AG04450 (cell line): ENCODE measurements at regions not wholly inside any gene's neighbourhood (a gene's known extent, or its start where the extent isn't known, plus 50 kb on each side); places are given as distances from the start of the nearest gene placed in this dataset.

Experiments used
- CTCF ChIA-PET: fragments of 300-600, 350-600 bp; formaldehyde crosslinking; extraction: SDS; loops from one replicate; lab custom pipeline; 2022; ENCODE audit warnings: antibody characterized with exemption, inconsistent platforms; lab: Charles Lee
- POLR2A ChIA-PET: fragments of 350-600 bp; formaldehyde crosslinking; extraction: SDS; loops from one replicate; lab custom pipeline; 2021; ENCODE audit warnings: antibody characterized with exemption, inconsistent platforms; lab: Yijun Ruan, JAX
- DNase-seq: peaks from one replicate; pipeline ENCODE4 v3.0.0-alpha.2; 2011; ENCODE audit warnings: low read depth, low spot score
- H3K27ac ChIP-seq: one replicate; pipeline ENCODE4 v1.5.1; 2012; ENCODE audit warnings: low read depth, low read length, control low read depth
- H3K27me3 ChIP-seq: one replicate; pipeline ENCODE4 v1.6.0; 2012; ENCODE audit warnings: low read length; ENCODE audit not compliant: control insufficient read depth, insufficient read depth
- H3K4me3 ChIP-seq: 2 replicates; pipeline ENCODE4 v1.5.1; 2011; ENCODE audit warnings: mild to moderate bottlenecking, low read depth, low read length, control low read depth
- H3K9me3 ChIP-seq: 2 replicates; pipeline ENCODE4 v1.5.1; 2012; ENCODE audit warnings: low read length; ENCODE audit not compliant: control insufficient read depth, insufficient read depth
- TF ChIP-seq, protein P1 (sequence below): IDR thresholded peaks from 2 replicates; pipeline ENCODE4 v1.5.1; 2011; ENCODE audit warnings: low read depth, low read length, control low read depth, inconsistent platforms

DNA sequence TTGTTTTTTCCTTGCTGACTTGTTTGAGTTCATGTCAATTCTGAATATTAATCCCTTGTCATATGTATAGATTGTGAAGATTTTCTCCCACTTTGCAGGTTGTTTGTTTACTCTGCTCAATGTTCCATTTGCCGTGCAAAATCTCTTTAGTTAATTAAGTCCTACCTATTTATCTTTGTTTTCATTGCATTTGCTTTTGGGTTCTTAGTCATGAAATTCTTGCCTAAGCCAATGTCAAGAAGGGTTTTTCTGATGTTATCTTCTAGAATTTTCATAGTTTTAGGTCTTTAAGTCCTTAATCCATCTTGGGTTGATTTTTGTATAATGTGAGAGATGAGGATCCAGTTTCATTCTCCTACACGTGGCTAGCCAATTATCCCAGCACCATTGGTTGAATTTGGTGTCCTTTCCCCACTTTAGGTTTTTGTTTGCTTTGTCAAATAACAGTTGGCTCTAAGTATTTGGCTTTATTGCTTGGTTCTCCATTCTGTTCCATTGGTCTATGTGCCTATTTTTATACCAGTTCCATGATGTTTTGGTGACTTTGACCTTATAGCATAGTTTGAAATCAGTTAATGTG, 163.1 kb upstream of the PGR start:
- H3K27ac ChIP-seq = no peak overlapping the region
- H3K27me3 ChIP-seq = no peaks in the 10 kb centered on the region
- H3K9me3 ChIP-seq = no peaks in the 10 kb centered on the region
- no peak overlapping the region for H3K4me3 ChIP-seq
- TF ChIP-seq, protein P1, sequence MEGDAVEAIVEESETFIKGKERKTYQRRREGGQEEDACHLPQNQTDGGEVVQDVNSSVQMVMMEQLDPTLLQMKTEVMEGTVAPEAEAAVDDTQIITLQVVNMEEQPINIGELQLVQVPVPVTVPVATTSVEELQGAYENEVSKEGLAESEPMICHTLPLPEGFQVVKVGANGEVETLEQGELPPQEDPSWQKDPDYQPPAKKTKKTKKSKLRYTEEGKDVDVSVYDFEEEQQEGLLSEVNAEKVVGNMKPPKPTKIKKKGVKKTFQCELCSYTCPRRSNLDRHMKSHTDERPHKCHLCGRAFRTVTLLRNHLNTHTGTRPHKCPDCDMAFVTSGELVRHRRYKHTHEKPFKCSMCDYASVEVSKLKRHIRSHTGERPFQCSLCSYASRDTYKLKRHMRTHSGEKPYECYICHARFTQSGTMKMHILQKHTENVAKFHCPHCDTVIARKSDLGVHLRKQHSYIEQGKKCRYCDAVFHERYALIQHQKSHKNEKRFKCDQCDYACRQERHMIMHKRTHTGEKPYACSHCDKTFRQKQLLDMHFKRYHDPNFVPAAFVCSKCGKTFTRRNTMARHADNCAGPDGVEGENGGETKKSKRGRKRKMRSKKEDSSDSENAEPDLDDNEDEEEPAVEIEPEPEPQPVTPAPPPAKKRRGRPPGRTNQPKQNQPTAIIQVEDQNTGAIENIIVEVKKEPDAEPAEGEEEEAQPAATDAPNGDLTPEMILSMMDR = no peak
- no peak for DNase-seq
- ChIA-PET CTCF (no interaction called here), POLR2A (no interaction called here)

DNA sequence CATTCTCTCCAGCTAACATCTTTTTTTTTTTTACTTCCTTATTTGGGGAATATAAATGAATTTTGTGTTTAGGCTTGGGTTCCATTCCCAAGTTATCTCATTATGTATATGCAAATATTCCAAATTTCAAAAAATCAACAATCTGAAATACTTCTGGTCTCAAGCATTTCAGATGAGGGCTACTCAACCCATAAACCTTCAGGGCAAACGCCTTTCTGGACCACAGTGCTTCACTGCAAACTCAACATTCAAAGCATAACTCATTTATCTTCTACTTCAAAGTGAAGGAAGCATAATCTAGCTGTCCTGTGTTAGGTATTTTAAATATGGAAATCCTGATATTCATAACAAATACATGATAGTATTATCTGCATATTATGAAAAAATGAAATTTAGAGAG, 161.7 kb upstream of the PGR start:
- TF ChIP-seq, protein P1 = no peak
- POLR2A ChIA-PET = no interaction called here
- CTCF ChIA-PET = no interaction called here
- Histone ChIP-seq H3K27me3 (no peaks in the 10 kb centered on the region), H3K27ac (no peak overlapping the region), H3K4me3 (no peak overlapping the region), H3K9me3 (no peaks in the 10 kb centered on the region)
- DNase-seq = no peak

DNA sequence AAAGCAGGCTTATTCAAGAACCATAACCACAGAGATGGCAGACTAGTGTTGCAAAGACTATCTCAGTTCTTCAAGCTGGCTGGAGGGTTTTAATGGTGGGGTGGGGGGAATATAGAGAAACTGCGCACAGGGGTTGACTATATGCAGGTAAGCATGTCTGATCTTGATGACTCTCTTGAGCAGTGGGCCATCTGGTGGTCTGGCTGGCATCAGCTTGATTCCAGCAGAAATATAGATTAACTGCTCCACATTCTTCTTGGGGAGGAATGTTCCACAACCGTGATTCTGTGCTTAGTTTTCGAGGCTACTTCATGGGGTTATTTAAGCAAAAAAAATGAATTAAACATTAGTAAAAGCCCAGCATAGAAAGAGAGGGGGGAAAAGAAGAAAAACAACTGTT, 158.8 kb upstream of the PGR start:
- CTCF ChIA-PET = no interaction called here
- no peak for DNase-seq

DNA sequence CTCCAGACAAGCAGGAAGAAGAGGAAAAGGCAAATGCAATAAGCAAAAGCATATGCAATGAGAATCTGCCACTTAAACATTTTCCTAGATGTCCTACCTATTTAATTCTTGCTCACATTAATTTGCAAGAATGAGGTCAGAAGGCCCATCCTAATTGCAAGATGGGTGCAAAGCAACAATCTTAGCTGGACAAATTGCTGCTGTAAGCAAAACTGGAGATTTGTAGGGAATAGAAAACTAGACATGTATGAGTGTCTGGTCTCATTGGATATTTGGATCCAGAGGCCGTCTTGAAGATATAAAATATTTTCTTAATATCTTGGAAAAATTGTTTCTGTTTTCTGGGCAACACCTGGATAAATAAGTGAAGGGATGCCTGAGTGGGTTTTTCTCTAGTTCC, 150.1 kb upstream of the PGR start:
- no peak for DNase-seq

More for the DNA sequence above, 158.8 kb upstream of the PGR start:
- Histone ChIP-seq H3K4me3 (no peak overlapping the region), H3K9me3 (no peaks in the 10 kb centered on the region), H3K27ac (no peak overlapping the region), H3K27me3 (no peaks in the 10 kb centered on the region)
- POLR2A ChIA-PET = no interaction called here
- TF ChIP-seq, protein P1 = no peak

DNA sequence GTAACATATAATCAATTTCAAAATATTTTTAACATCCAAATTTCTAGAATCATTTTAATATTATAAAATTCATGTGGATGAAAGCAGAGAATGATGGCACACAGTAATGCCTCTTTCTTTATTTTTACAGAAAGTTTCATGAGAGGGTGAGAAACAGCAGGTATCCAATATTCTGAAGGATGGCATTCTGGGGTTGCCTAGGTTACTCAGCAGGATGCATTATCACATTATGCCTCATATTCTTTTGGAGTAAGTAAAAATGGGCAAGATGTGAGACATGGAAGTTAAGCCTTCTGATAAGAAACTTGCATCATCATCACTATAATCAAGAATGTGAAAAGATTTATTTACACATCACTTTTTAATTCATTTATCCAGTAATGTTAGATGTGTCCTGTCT, 148.7 kb upstream of the PGR start:
- Histone ChIP-seq H3K4me3 (no peak overlapping the region), H3K27me3 (no peaks in the 10 kb centered on the region), H3K9me3 (no peaks in the 10 kb centered on the region; the same call in 1 of the 2 replicates), H3K27ac (no peak overlapping the region)
- TF ChIP-seq, protein P1 = no peak
- ChIA-PET CTCF (no interaction called here), POLR2A (no interaction called here)
- DNase-seq = no peak

More for the DNA sequence above, 150.1 kb upstream of the PGR start:
- H3K27ac ChIP-seq = no peak overlapping the region
- no peaks in the 10 kb centered on the region; the same call in 1 of the 2 replicates for H3K9me3 ChIP-seq
- ChIA-PET CTCF (no interaction called here), POLR2A (no interaction called here)
- H3K4me3 ChIP-seq = no peak overlapping the region
- no peaks in the 10 kb centered on the region for H3K27me3 ChIP-seq
- TF ChIP-seq, protein P1 = no peak
